Pons (tissue), 1 donor: ENCODE measurements at regions not wholly inside any gene's neighbourhood (a gene's known extent, or its start where the extent isn't known, plus 50 kb on each side); places are given as distances from the start of the nearest gene placed in this dataset.

ENCODE experiments used
- DNase-seq: peaks from one replicate; pipeline ENCODE4 v3.0.0-alpha.2; 2016; ENCODE audit warnings: low spot score

DNA sequence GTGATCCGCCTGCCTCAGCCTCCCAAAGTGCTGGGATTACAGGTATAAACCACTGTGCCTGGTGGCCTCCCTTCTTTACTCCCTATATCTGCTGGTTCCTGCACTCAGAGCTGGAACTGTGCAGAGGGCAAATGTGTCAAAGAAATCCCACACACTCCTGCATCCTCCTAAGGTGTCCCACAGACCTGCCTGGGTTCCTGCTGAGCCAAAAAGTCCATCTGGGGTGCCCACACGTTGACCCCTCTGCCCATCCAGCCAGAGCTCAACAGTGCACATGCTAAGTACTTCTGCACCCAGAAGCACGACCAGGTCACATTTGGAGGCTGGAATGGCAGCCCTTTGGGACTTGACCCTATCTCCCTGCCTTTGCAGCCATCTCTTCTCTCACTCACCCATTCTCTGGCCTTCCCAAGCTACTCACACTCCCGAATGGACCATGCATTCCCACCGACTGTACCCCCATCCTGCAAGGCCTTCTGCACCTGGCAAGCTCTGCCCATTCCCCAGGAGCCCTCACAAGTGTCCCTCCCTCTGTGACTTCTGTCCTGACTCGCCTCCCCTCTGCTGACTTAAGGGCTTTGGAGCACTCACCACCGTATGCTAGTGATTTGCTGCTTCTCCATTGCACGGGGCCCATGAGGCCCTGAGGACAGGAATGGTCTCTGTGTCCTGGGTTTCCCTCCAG lies 152.1 kb downstream of the KCTD15 start:
- no peak for DNase-seq

DNA sequence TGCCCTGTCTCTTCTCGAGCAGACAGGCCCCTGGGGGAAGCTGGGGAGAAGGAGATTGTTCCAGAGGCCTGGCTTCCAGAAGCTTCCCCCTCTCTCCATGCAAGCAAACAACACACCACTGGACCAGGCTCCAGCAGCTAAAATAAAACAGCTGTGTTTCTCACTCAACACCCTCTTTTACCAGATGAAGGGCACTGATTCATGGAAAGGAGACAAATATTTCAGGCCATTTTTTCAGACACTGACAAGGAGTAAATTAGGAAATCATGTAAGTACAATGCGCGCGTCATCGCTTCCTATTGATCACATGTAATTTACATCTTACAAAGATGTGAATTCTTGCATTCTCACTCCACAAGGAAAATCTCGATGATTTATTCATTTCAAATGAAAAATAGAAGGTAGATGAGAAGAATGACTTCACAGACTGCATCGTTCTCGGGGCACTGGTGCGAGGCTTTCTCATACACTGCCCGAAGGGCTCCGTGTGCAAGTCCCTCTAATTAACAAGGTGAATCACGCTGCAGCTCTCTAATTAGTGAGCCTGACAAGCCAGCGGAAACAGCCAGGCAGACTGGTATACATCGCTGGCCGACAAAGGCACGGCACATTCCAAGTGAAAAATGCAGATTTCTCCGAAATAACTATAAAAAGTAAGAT lies 153.6 kb downstream of the KCTD15 start:
- DNase-seq = no peak

DNA sequence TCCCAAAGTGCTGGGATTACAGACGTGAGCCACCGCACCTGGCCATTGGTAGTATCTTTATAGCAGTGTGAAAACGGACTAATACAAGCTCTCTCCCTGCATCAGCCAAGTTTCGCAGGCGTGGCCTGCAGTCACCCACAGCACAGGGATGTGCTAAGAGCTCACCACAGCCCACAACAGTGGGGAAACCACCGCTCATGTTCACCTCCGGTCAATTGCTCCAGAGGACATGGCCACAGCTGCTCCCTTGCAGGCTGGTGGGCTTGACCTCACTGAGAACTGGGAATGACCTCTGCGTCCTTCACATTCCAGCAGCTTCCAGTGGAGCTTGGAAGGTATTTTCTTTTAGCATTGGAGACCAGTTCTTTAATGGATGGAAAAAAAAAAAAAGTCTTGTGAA lies 156.4 kb downstream of the KCTD15 start:
- DNase-seq = no peak

DNA sequence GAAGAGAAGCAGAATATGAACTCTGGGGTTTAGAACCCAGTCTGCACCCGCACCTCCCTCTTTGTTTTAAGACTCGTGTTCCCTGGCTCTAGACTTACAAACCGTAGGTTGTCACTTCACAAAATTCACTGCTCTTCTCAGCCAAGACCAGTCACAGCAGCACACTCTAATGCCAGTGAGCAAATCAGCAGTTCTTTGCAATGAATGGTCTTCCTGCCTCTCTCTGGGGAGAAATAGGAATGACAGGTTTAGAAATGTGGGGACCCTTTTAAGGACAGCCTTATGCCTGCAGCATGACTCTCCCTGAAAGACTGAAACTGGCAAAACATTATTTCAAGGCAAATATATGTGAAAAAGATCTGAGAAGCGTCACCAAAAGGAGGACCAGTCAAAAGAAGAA lies 156.9 kb downstream of the KCTD15 start:
- no peak for DNase-seq

DNA sequence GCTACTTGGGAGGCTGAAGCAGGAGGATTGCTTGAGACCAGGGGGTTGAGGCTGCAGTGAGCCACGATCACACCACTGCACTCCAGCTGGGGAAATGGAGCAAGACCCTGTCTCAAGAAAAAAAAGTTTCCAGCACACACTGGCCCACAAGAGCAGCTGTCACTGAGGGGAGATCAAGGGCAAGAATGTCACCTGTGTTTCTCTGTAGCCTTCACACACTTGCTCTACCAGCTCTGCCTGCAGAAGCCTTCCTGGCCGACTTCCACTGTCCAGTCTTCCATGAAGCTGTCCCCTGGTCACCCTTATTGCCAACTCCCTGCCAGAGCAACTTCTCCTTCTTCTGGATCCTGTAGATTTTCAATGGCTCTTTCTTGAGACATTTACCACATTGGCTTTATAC lies 158.0 kb downstream of the KCTD15 start:
- no peak for DNase-seq

DNA sequence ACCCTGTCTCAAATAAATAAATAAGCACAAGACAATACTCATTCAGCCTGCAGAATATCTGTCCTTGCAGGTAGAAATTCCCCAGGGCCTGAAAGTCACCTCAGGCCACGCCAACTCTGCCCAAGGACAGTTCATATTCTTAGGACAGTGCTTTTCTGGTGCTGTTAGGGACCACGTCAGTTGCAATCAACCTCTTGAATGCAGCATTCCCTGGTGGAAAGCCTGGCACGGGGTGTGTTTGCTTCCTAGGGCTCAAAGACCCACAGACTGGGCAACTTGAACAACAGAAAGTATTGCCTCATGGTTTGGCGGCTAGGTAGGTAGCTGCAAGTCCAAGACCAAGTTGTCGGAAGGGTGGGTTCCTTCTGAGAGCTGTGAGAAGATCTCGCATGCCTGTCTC lies 160.3 kb downstream of the KCTD15 start:
- DNase-seq = no peak

DNA sequence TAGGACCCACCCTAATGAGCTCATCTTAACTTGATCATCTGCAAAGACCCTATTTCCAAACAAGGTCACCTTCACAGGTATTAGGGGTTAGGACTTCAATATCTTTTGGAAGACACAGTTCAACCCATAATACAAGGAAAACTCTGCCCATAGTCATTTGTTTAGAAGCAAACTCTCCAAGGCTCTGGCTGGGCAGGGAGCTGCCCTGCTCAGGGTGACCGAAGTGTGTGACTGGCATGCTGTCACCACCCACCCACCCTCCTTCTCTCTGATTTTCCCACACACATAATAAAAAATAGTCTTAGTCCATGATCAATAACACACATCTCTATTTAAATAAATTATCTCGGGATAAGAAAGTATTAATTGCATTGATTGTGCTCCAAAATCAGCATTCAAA lies 161.1 kb downstream of the KCTD15 start:
- DNase-seq = no peak

DNA sequence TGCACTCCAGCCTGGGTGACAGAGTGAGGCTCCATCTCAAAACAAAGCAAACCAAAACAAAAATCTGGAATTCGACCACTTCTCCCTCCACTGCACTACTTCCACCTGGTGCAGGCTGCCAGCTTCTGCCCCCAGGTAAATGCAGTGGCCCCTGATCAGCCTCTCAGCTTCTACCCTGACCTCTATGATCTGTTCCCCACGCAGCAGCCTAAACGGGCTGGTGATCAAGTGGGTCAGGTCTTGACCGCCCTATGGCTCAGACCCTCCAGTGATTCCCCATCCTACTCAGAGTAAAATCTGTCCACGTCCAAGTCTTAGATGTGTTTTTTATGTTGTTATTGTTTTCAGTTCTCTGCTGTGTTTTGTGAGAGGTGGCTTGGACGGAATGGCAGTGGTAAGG lies 163.9 kb downstream of the KCTD15 start:
- DNase-seq = no peak

DNA sequence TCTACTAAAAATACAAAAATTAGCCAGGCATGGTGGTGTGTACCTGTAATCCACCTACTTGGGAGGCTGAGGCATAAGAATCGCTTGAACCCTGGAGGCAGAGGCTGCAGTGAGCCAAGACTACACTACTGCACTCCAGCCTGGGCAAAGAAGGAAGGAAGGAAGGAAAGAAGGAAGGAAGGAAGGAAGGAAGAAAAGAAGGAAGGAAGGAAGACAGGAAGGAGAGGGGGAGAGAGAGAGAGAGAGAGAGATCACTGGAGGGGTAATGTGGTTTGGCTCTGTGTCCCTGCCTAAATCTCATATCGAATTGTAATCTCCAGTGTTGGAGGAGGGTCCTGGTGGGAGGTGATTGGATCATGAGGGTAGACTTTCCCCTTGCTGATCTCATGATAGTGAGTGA lies 165.5 kb downstream of the KCTD15 start:
- no peak for DNase-seq

DNA sequence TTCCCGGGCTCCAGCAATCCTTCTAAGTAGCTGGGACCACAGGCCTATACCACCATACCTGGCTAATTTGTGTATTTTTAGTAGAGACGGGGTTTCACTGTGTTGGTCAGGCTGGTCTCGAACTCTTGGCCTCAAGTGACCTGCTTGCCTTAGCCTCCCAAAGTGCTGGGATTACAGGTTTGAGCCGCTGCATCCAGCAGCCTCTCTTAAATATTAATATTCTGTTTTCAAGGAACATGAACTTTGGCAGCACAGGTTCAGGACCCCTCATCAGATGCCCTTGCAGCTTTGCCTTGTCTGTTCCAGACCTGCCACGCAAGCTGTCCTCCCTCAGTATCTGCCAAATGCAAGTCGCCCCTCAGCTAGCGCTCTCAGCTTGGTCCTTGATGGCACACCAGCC lies 166.8 kb downstream of the KCTD15 start:
- DNase-seq = no peak

DNA sequence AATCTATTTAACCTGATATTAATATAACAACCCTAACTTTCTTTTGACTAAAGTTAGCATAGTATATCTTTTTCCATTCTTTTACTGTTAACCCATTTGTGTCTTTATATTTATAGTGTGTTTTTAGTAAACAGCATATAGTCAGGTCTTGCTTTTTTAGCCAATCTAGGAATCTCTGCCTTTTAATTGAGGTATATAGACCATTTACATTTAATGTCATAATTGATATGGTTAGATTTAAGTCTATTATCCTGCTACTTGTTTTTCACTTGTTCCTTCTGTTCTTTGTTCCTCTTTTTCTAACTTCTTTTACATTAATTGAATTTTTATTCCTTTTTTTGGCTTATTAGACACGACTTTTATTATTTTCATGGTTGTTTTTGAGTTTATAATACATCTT lies 174.4 kb downstream of the KCTD15 start:
- no peak for DNase-seq

DNA sequence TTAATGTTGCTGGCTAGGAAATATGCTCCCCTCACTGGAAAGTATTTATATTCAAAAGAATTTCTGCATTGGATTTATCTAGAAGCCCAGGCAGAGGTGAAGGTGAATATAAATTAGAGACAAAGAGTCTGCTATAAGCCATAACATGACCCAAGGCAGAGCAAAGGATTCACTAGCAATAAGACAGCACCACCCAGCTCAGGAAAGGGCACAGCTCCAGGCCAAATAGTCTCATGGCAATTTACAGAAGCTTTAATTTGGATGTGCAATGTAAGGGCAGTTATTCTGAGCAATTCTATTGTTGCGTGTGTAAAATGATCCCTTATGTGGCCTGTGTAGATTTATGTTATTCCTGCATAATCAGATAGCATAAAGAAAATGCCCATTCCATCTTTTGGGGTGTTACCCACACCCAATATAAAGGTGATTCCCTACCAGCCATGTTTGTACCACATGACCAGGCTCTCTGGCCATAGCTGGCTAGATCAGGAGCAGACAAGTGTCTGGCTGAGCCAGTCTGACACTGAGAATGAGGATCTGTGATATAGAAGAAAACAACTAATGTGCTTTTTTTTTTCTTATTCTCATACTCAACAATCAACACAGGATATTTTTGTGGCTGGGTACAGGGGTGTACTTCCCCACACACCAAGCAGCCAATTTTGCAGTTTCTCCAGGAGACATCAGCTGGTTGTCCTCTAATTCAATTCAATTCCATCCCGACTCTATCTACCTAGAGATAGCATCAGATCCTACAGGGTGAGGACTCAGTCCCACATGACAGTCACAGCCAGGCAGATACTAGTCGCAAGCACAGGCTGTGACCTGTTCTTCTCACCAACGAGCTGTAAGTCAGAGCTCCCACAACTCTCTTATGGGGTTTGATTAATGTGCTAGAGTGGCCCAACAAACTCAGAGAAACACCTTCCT lies 181.4 kb downstream of the KCTD15 start:
- DNase-seq = no peak

DNA sequence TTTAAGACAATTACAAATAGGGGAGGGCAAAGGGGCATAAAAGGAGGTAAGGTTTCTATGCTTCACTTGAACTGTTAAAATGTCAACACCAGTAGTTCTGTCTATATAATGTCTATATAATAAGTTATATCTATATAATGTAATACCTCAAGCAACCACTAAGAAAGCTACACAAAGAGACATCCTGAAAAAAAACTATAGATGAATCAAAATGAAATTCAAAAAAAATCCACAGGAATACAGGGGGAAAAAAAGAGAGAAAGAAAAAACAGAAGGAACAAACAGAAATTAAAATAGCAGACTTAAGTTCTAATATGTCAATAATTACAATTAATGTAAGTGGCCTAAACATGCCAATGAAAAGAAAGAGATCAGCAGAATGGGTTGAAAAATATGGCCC lies 186.0 kb downstream of the KCTD15 start:
- DNase-seq = no peak

DNA sequence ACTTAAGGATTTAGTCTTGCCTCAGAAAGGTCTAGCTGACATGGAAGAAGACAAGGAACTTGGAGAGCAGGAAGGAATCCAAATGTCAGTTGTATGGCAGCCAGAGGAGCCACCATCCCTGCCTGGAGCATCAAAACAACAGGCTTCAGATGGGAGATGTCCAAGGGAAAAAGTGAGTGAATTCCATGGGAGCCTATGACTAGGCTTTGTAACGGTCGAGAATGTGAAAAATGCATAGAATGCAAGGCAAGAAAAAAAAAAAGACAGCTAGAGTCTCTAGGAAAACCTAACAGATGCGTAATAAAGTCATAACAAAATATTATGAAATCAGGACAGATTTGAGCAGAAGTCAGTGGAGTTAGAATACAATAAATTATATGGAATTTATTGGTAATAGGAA lies 183.7 kb upstream of the LSM14A start:
- no peak for DNase-seq

DNA sequence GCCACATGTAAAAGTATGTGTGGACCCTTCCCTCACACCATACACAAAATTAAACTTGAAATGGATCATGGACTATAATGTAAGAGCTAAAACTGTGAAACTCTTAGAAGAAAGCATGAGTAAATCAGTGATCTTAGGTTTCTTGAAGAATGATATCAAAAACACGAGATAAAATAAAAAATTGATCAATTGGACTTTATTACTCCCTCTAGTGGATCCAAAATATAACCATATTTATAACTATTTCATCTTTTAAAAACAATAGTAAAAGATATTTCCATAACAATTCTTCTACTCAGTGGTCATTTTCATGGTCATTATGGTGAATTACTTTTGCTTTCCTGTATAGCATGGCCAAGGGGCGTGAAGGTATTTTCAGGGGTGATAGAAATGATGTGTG lies 174.6 kb upstream of the LSM14A start:
- no peak for DNase-seq

DNA sequence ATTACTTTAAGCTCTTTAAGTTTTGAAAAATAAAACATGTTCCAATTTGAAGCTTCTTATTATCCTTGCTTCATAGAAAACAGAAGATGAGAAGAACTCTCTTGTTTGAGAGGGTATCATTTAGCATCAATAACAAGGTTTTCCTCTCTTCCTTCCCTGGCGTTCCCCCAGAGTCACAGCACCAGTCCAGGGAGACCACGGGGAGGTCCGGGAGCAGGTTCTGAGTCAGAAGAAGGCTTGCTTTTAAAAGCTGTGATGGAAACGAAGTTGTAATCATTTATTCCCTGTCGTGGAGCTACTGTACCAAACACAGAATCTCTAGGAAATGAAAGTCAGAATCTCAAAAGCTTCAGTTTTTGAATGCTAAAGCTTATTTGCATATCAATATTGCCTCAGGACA lies 174.0 kb upstream of the LSM14A start:
- DNase-seq = no peak

DNA sequence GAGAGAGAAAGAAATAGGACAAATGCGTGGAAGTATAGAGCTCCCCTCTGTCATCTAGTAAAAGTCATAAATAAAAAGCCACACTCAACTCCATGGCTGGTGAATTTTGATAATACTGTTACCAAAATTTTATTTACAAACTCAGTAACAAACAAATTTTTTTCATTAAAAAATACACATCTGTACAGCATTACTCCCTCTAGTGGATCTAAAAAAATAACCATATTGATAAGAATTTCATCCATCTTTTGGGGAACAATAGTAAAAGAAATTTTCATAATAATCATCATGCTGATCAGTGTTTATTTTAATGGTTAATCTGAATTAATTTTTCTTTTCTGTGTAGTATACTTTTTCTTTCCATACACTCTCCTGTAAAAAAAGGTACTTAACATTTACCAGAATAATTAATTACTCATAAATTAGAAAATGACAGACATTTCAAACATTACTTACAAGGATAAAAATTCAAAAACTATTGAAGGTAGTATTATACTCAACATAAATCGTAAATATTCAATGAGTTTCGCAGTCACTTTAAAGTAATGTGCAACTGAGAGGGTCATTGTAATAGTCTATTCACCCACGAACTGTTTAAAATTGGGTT lies 173.5 kb upstream of the LSM14A start:
- DNase-seq = peak; percentile 2

DNA sequence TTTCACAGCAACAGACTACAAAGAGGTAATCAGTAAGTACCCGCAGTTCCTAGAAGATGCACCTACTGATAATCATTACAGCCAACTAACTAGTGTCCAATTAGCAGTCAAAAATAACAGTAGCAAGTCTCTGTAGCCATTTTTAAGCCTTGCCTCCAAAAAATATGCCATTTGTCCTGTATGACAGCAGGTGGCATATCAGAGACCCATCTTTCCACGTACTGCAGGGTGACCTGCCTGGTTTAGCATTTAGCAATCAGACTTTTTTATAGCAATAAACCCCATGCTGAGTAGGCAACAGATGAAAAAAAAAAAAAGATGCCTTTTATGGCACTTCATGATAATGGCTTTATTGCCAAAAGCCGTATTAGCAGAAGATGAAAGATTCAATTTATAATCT lies 155.3 kb upstream of the LSM14A start:
- DNase-seq = no peak

DNA sequence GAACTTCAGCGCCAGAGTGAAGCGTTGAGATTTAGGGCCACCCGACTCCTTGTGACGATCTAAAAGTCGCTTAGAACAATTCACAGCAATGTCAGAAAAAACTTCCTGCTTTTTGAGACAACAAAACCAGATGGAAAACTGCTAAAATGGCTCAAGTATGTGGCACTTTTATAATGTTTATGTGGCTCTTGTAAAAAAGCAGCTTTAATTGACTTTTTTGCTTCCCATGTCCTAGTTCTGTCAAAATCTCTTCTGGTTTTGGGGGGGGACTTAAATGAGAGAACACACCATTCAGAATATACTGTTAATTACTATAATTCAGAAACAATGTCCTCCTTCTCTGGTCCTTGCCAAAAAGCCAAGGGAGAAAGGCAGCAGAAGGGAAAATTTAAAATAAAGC lies 154.7 kb upstream of the LSM14A start:
- DNase-seq = no peak

DNA sequence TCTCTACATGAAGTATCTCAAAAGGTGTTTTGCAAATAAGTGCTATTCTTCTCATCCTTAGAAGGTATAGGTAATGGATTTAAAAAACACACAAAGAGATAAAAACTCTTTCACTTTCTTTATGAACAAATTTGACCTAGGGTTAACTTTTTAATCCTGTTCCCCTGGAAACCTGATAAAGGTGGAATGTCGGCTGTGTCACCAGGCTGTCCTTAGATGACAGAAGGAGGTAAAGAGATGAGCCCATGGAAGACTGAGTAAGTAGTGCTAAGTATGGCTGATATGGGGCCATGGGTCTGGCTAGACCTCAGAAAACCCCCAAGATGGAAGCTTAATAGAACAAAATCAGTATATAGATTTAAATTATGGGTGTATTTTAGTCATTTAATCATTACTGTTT lies 153.8 kb upstream of the LSM14A start:
- DNase-seq = no peak

DNA sequence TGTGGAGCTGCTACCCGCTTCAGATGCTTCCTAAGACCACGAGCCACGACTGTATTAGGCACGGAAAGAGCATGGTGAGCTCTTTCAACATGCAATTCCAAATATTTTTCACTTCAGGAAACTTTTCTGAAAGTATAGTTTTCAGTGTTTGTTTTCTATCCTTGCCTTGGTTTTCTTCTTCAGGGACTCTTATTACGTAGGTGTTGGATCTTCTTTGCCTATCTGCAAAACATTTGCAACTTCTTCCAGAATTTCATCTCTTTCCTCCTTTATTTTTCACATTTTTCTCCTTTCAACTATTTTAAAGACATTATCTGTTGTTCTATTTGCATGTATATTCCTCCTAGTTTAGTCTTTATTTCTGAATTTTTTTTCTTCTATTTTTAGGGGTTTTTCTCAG lies 148.9 kb upstream of the LSM14A start:
- no peak for DNase-seq

DNA sequence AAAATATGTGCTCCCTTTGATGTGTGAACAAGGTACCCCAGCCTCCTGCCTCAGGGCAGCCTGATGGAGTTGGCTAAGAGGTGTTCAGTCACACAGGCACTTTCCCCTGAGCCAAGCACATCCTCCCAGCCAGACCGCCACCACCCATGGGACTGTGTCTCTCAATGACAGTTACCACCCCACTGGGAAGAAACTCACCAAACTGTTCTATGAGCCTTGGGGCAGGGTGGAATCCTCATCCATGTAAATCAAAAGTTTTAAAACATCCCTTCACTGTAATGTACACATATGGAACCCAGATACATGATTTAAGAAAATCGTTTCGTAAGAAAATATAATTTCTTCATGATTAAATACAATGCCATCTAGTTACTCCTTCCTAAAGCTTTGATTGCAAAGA lies 138.4 kb upstream of the LSM14A start:
- DNase-seq = no peak
